ENCODE measurements at regions not wholly inside any gene's neighbourhood (a gene's known extent, or its start where the extent isn't known, plus 50 kb on each side); places are given as distances from the start of the nearest gene placed in this dataset.
A peak's percentile ranks its signal among the peaks of the same experiment; 100 is the strongest.
"Not testable (repeated sequence)": the region's sequence is repeated elsewhere in the genome, so short reads cannot be mapped to it uniquely, and the experiment has no call there.

- TF ChIP-seq CTCF (IDR thresholded peaks at IDR 0.05), result no peak
- H3K4me3 Mint-ChIP-seq, result no peak overlapping the region
- H3K27me3 Mint-ChIP-seq (ENCODE audit: low read depth, poor library complexity), result no peaks in the 10 kb centered on the region
- peaks cover 17% of the 10 kb centered on the region for H3K9me3 Mint-ChIP-seq
- no peak for DNase-seq
- H3K27ac Mint-ChIP-seq, result no peak overlapping the region
- H3K4me1 Mint-ChIP-seq, result no peaks in the 10 kb centered on the region
- peaks cover 2% of the 10 kb centered on the region for H3K36me3 Mint-ChIP-seq (ENCODE audit: low read depth)
Measured at GRCh38 chr3:27557411-27557810, 73.2 kb upstream of the SLC4A7 start.

DNA sequence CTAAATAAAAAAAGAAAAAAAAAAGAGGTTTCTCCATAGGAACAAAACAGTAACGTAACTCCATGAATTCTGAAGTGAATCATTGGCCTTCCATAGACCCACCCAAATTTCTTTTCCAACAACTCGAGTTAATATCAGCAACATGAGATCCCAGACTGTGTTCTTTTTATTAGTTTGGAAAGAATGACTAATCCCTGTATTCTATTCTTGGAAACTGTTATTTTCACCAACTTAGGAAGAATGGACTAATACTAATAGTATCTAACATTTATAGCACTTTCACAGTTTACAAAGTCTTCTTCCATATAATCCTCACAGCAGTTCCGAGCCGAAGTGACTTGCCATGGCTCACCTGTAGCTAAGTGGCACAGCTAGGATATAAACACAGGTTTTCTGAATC lies 72.7 kb upstream of the SLC4A7 start:
- Mint-ChIP-seq H3K36me3 (ENCODE audit: low read depth) (peaks cover 5% of the 10 kb centered on the region), H3K27ac (no peak overlapping the region), H3K4me1 (no peaks in the 10 kb centered on the region), H3K27me3 (ENCODE audit: low read depth, poor library complexity) (no peaks in the 10 kb centered on the region), H3K9me3 (peaks cover 22% of the 10 kb centered on the region), H3K4me3 (no peak overlapping the region)
- TF ChIP-seq CTCF (IDR thresholded peaks at IDR 0.05), result no peak
- DNase-seq, result no peak

DNA sequence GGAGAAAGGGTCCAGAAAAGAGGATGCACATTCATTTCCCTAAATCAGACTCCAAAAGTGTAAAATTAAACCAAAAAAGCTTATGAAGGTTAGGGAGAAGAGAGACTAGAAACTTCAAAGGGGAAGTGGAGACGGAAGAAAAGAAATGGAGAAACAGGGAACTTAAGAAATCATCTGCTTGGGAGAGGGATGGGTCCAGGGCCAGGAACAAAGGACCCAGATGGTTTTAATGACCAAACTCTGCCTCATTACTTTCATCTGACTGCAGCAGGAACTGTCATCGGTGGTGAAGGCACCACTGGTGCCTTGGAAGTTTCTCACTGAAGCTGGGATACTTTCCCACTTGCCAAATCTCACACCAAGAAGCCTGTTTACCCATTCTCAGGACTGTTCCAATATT lies 70.5 kb upstream of the SLC4A7 start:
- DNase-seq, result no peak
- H3K27me3 Mint-ChIP-seq (ENCODE audit: low read depth, poor library complexity), result no peaks in the 10 kb centered on the region
- no peaks in the 10 kb centered on the region for H3K4me1 Mint-ChIP-seq
- no peak overlapping the region for H3K27ac Mint-ChIP-seq
- no peak overlapping the region for H3K4me3 Mint-ChIP-seq
- no peak for TF ChIP-seq CTCF (IDR thresholded peaks at IDR 0.05)
- peaks cover 5% of the 10 kb centered on the region for H3K36me3 Mint-ChIP-seq (ENCODE audit: low read depth)
- H3K9me3 Mint-ChIP-seq, result peaks cover 36% of the 10 kb centered on the region

DNA sequence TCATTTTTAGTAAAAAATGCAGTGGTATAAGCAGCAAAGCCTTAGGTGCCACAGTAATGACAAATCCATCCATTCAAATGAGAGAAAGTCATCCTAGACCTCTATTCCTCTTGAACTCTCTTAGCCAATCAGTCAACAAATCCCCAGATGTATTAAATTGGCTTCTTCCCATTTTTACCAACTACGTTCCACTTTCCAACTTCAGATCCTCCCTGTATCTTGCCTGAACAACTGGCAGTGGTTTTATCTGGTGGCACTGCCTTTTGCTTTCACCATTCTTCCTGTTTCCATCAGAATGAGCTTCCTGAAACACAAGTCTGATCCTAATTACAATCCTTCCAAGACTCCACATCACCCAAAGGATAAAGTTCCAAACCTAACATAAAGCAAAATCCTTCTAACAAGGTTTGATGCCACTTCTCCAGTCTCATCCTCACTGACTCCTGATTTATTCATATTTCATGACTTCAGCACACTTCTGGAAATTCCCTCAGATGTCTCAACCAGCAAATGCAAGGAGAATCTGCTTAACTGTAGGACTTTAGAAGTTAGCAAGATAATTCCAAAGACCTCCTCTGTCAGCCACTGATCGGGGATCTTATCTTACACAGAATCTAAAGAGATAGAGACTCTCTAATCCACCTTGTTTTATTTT lies 69.8 kb upstream of the SLC4A7 start:
- no peak overlapping the region for H3K27ac Mint-ChIP-seq
- peaks cover 5% of the 10 kb centered on the region for H3K36me3 Mint-ChIP-seq (ENCODE audit: low read depth)
- no peak overlapping the region for H3K4me3 Mint-ChIP-seq
- no peaks in the 10 kb centered on the region for H3K4me1 Mint-ChIP-seq
- TF ChIP-seq CTCF (IDR thresholded peaks at IDR 0.05), result no peak
- no peaks in the 10 kb centered on the region for H3K27me3 Mint-ChIP-seq (ENCODE audit: low read depth, poor library complexity)
- DNase-seq, result no peak
- H3K9me3 Mint-ChIP-seq, result peaks cover 36% of the 10 kb centered on the region

- not testable (repeated sequence) for H3K4me1 Mint-ChIP-seq; H3K27me3 Mint-ChIP-seq (ENCODE audit: low read depth, poor library complexity); DNase-seq; H3K36me3 Mint-ChIP-seq (ENCODE audit: low read depth); H3K4me3 Mint-ChIP-seq
- Mint-ChIP-seq H3K9me3 (peaks cover 36% of the 10 kb centered on the region), H3K27ac (peak overlapping the region; percentile 20)
Measured at GRCh38 chr3:27552708-27553107, 68.5 kb upstream of the SLC4A7 start.

GRCh38 chr3:27551413-27551812 lies 67.2 kb upstream of the SLC4A7 start:
- H3K9me3 Mint-ChIP-seq, result peaks cover 36% of the 10 kb centered on the region
- not testable (repeated sequence) for H3K36me3 Mint-ChIP-seq (ENCODE audit: low read depth); H3K4me3 Mint-ChIP-seq; DNase-seq; H3K4me1 Mint-ChIP-seq; H3K27me3 Mint-ChIP-seq (ENCODE audit: low read depth, poor library complexity); H3K27ac Mint-ChIP-seq

DNA sequence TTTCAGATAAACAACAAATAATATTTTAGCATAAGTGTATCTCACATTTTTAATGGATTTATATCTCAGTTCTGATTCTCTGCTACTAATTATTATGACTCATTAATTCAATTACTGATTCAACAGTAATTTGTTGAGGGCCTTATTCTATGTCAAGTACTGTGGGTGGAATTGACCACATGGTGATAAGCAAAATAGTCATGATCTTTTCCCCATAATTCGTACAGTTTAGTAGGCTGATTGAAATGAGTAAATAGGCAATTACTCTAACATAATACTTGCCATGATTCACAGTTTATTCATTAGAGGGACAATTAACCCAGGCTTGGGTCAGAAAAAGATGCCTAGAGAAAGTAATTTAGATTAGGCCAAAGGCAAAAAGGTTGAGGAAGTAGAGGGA lies 60.9 kb upstream of the SLC4A7 start:
- Mint-ChIP-seq H3K27me3 (ENCODE audit: low read depth, poor library complexity) (no peaks in the 10 kb centered on the region), H3K9me3 (no peaks in the 10 kb centered on the region), H3K4me1 (no peaks in the 10 kb centered on the region), H3K36me3 (ENCODE audit: low read depth) (no peaks in the 10 kb centered on the region), H3K4me3 (no peak overlapping the region), H3K27ac (no peak overlapping the region)
- no peak for TF ChIP-seq CTCF (IDR thresholded peaks at IDR 0.05)
- no peak for DNase-seq

Data from nephron progenitor cell (in vitro differentiated cells).